Neutrophil (primary cell): ENCODE measurements at regions not wholly inside any gene's neighbourhood (a gene's known extent, or its start where the extent isn't known, plus 50 kb on each side); places are given as distances from the start of the nearest gene placed in this dataset.

Experiments
- H3K27ac ChIP-seq: fragments of 200-600 bp; sonication (generic); 2 replicates; pipeline ENCODE4 v1.5.1; 2016; ENCODE audit warnings: mild to moderate bottlenecking, moderate library complexity
- H3K27me3 ChIP-seq: fragments of 200-600 bp; sonication (generic); 2 replicates; pipeline ENCODE4 v1.6.0; 2016; ENCODE audit warnings: mild to moderate bottlenecking
- H3K36me3 ChIP-seq: fragments of 200-600 bp; sonication (generic); 2 replicates; pipeline ENCODE4 v1.5.1; 2017
- H3K4me1 ChIP-seq, 2 experiments: fragments of 200-600 bp in 1 of 2; sonication (generic) in 1 of 2; 1 replicate in 1 of 2; 2 replicates in 1 of 2; pipeline versions ENCODE4 v1.5.1 to v1.6.1; 2013 to 2016; ENCODE audit warnings: low read depth in 1 of 2, low read length in 1 of 2, mild to moderate bottlenecking in 1 of 2, moderate library complexity in 1 of 2; ENCODE audit not compliant: control insufficient read depth in 1 of 2, insufficient read depth in 1 of 2
- H3K4me3 ChIP-seq, 2 experiments: fragments of 200-600 bp in 1 of 2; sonication (generic) in 1 of 2; 1 replicate in 1 of 2; 2 replicates in 1 of 2; pipeline ENCODE4 v1.5.1; 2013 to 2016; ENCODE audit warnings: low read depth in 1 of 2, low read length in 1 of 2, mild to moderate bottlenecking in 1 of 2, moderate library complexity in 1 of 2
- H3K9me3 ChIP-seq: fragments of 200-600 bp; sonication (generic); 2 replicates; pipeline ENCODE4 v1.5.1; 2016
- CTCF ChIP-seq: fragments of 200-600 bp; sonication (generic); IDR thresholded peaks from 2 replicates; pipeline ENCODE4 v1.5.1; 2016; ENCODE audit warnings: antibody characterized with exemption

GRCh38 chr11:134530636-134531326 is 118.7 kb upstream of the B3GAT1 start:
- Histone ChIP-seq H3K36me3 (no peaks in the 10 kb centered on the region), H3K9me3 (no peaks in the 10 kb centered on the region), H3K27ac (no peak overlapping the region), H3K4me3 (no peak overlapping the region), H3K4me1 (no peaks in the 10 kb centered on the region), H3K27me3 (peaks cover 9% of the 10 kb centered on the region)
- no peak for TF ChIP-seq CTCF

- H3K27ac ChIP-seq: no peak overlapping the region
Measured at GRCh38 chr11:134529212-134530096, 117.4 kb upstream of the B3GAT1 start.

GRCh38 chr11:134528453-134528852 is 116.4 kb upstream of the B3GAT1 start:
- no peaks in the 10 kb centered on the region for H3K4me1 ChIP-seq
- H3K27ac ChIP-seq: no peak overlapping the region
- H3K4me3 ChIP-seq: no peak overlapping the region
- TF ChIP-seq CTCF: no peak
- H3K9me3 ChIP-seq: no peaks in the 10 kb centered on the region
- no peaks in the 10 kb centered on the region for H3K36me3 ChIP-seq
- no peaks in the 10 kb centered on the region for H3K27me3 ChIP-seq

More at GRCh38 chr11:134529212-134530096, 117.4 kb upstream of the B3GAT1 start:
- Histone ChIP-seq H3K27me3 (no peaks in the 10 kb centered on the region), H3K9me3 (no peaks in the 10 kb centered on the region), H3K4me3 (no peak overlapping the region), H3K36me3 (no peaks in the 10 kb centered on the region), H3K4me1 (no peaks in the 10 kb centered on the region)
- no peak for TF ChIP-seq CTCF

- no peak for TF ChIP-seq CTCF
Measured at GRCh38 chr11:134527382-134528243, 115.6 kb upstream of the B3GAT1 start.

More at GRCh38 chr11:134527382-134528243, 115.6 kb upstream of the B3GAT1 start:
- H3K4me1 ChIP-seq: no peaks in the 10 kb centered on the region
- no peaks in the 10 kb centered on the region for H3K9me3 ChIP-seq
- H3K36me3 ChIP-seq: no peaks in the 10 kb centered on the region
- no peak overlapping the region for H3K4me3 ChIP-seq
- H3K27me3 ChIP-seq: no peaks in the 10 kb centered on the region
- H3K27ac ChIP-seq: no peak overlapping the region
